Adrenal gland (tissue), 9 donors: ENCODE measurements at regions not wholly inside any gene's neighbourhood (a gene's known extent, or its start where the extent isn't known, plus 50 kb on each side); places are given as distances from the start of the nearest gene placed in this dataset.

Experiments
- DNase-seq, 7 donors: peaks; one replicate each; pipeline ENCODE4 v3.0.0-alpha.2; 2019 to 2020
- H3K27ac ChIP-seq, 5 donors: fragments of 200-600 bp; sonication (generic) in 4 of 5; 1 replicate in 3 of 5; 2 replicates in 2 of 5; pipeline versions ENCODE4 v1.5.1 to v1.8.0; 2016 to 2020; ENCODE audit warnings: mild to moderate bottlenecking in 1 of 5
- H3K27me3 ChIP-seq: fragments of 200-600 bp; 2 replicates; pipeline ENCODE4 v1.8.0; 2021
- H3K36me3 ChIP-seq, 2 donors: fragments of 200-600 bp; replicated peaks in 1 of 2; 1 replicate in 1 of 2; 2 replicates in 1 of 2; pipeline versions ENCODE4 v1.5.1 to v1.8.0; 2018 to 2022
- H3K4me1 ChIP-seq, 2 donors: fragments of 200-600 bp; replicated peaks in 1 of 2; 1 replicate in 1 of 2; 2 replicates in 1 of 2; pipeline versions ENCODE4 v1.5.1 to v1.8.0; 2018 to 2021
- H3K4me3 ChIP-seq, 4 donors: fragments of 200-600 bp; sonication (generic) in 3 of 4; one replicate each; pipeline ENCODE4 v1.5.1; 2016 to 2018
- H3K9me3 ChIP-seq, 3 donors: fragments of 200-600 bp; sonication (generic) in 1 of 3; replicated peaks in 1 of 3; 1 replicate in 2 of 3; 2 replicates in 1 of 3; pipeline versions ENCODE4 v1.5.1 to v1.8.0; 2016 to 2021
- CTCF ChIP-seq, 6 experiments: fragments of 450-650 bp in 4 of 6; fragments of 200-600 bp in 2 of 6; sonication (generic) in 1 of 6; IDR thresholded peaks; 1 replicate in 5 of 6; 2 replicates in 1 of 6; pipeline versions ENCODE4 v1.5.1 to v1.8.0; 2016 to 2021; ENCODE audit warnings: antibody characterized with exemption in 6 of 6, mild to moderate bottlenecking in 2 of 6, moderate library complexity in 1 of 6
- POLR2A ChIP-seq, 2 donors: fragments of 450-650 bp; IDR thresholded peaks; one replicate each; pipeline ENCODE4 v1.6.1; 2017; ENCODE audit warnings: antibody characterized with exemption in 2 of 2, mild to moderate bottlenecking in 2 of 2, moderate library complexity in 1 of 2
- WGBS, 4 donors: extraction: QIAGEN DNeasy Blood & Tissue Kit in 2 of 4; methylation state at CpG; one replicate each; pipeline versions ENCODE4 v1.1.5 to v1.1.7; 2013 to 2017; 5-methylcytosine and 5-hydroxymethylcytosine counted together
- intact Hi-C, 2 donors: fragments of 100-400 bp; cut with DNase I; formaldehyde crosslinking; loops; one replicate each; pipeline versions ENCODE4 v1.14.1 to v1.15.0; 2022 to 2023
- donor health status: healthy with polysubstance abuse.
- donor health status: Bipolar disorder and iron deficiency.
- donor health status: DM: yes; HTN: yes; CAD: no.
- donor health status: DM: no; HTN: no; CAD: no.
- donor health status: DM: no; HTN: no; CAD: no.

DNA sequence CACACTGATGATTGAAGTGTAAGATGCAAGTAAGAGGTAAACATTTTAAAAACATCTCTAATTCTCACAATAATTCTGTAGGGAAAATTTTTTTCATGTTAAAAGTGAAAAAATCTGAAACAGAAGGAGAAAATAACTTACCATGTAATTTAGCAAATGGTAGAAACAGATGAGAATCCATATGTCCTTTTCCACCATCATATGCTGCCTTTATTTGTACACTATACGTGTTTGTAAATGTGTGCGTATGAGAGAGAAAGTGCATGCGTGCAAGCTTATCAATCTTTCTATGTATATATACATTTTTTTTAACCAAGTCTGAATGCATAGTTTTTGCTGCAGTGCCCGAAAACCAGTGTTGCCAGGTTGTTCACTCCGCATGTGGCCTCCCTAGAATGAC lies 186.7 kb downstream of the IZUMO3 start:
- no peak for DNase-seq
- WGBS, 4 donors: 80 to 91% (median 86%) methylated on average over 5 of the region's 5 CpGs
- TF ChIP-seq CTCF (IDR thresholded peaks at IDR 0.05) (no peak), POLR2A (IDR thresholded peaks at IDR 0.05) (no peak)
- no peaks in the 10 kb centered on the region for H3K9me3 ChIP-seq
- intact Hi-C loops: no loop called here
- no peaks in the 10 kb centered on the region for H3K27me3 ChIP-seq
- no peak overlapping the region for H3K27ac ChIP-seq
- no peak overlapping the region for H3K4me3 ChIP-seq
- H3K36me3 ChIP-seq: no peaks in the 10 kb centered on the region
- H3K4me1 ChIP-seq: no peaks in the 10 kb centered on the region

GRCh38 chr9:24351973-24352372 lies 193.7 kb downstream of the IZUMO3 start:
- no peak overlapping the region for H3K4me3 ChIP-seq
- no peak overlapping the region for H3K27ac ChIP-seq
- no peaks in the 10 kb centered on the region for H3K9me3 ChIP-seq
- no peak for TF ChIP-seq CTCF (IDR thresholded peaks at IDR 0.05)
- no peak for TF ChIP-seq POLR2A (IDR thresholded peaks at IDR 0.05)
- intact Hi-C loops: no loop called here
- no peaks in the 10 kb centered on the region for H3K36me3 ChIP-seq
- H3K4me1 ChIP-seq: no peaks in the 10 kb centered on the region
- no peak for DNase-seq
- H3K27me3 ChIP-seq: no peaks in the 10 kb centered on the region

DNA sequence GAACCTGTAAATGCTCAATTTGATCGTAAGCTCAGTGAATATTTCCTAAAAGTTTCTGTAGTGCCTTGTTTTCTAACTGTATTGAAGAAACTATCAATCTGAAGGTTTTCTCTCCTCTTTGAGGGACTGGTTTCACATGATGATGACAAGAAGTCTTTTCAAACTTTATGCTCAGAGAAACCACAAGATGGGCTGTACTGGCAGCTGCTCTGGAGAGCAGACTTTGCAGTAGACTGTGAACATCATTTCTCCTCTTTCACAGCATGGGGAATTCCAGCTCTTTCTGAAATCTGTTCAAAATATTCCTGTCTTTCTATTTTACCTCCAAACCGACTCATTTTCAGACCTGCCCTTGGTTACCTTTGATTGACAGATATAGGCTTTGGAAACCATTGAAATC lies 194.4 kb downstream of the IZUMO3 start:
- Histone ChIP-seq H3K9me3 (no peaks in the 10 kb centered on the region), H3K4me1 (no peaks in the 10 kb centered on the region), H3K4me3 (no peak overlapping the region), H3K27me3 (no peaks in the 10 kb centered on the region), H3K36me3 (no peaks in the 10 kb centered on the region), H3K27ac (no peak overlapping the region)
- TF ChIP-seq CTCF (IDR thresholded peaks at IDR 0.05) (no peak), POLR2A (IDR thresholded peaks at IDR 0.05) (no peak)
- 55 to 80% (median 63%) methylated on average over 2 of the region's 2 CpGs for WGBS, 4 donors
- intact Hi-C loops: no loop called here
- DNase-seq: no peak

DNA sequence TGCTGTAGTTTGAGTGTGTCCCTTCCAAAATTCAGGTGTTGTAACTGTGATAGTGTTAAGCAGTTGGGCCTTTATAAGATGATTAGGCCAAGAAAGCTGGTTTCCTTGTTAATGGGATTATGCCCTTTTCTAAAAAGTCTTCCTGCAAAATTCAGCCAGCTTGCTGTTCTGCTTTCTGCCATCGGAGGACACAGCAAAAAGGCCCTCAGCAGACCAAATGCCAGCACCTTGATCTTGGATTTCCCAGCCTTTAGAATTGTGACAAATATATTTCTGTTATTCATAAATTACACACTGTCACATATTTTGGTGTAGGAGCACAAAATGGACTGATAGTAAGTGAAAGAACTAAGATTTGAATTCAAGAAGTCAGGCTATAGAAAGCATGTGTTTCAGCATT lies 203.2 kb downstream of the IZUMO3 start:
- no peaks in the 10 kb centered on the region for H3K27me3 ChIP-seq
- H3K27ac ChIP-seq: no peak overlapping the region
- no peaks in the 10 kb centered on the region for H3K9me3 ChIP-seq
- intact Hi-C loops: no loop called here
- H3K4me1 ChIP-seq: no peaks in the 10 kb centered on the region
- DNase-seq: no peak
- no peak overlapping the region for H3K4me3 ChIP-seq
- no peaks in the 10 kb centered on the region for H3K36me3 ChIP-seq
- TF ChIP-seq CTCF (IDR thresholded peaks at IDR 0.05) (no peak), POLR2A (IDR thresholded peaks at IDR 0.05) (no peak)
- WGBS, 4 donors: 75 to 100% (median 85%) methylated on average over 1 of the region's 1 CpG
